HG02623 (cell line): ENCODE measurements at regions not wholly inside any gene's neighbourhood (a gene's known extent, or its start where the extent isn't known, plus 50 kb on each side); places are given as distances from the start of the nearest gene placed in this dataset.

Experiments
- ATAC-seq: cut with Tn5 transposase; IDR thresholded peaks from one replicate; pipeline ENCODE4 v1.9.1; 2021; ENCODE audit warnings: moderate library complexity; ENCODE audit not compliant: unreplicated experiment

- ATAC-seq = no peak
Measured at GRCh38 chr20:50339466-50339901, 148.9 kb downstream of the CEBPB start.

GRCh38 chr20:50340541-50340940 is 149.9 kb downstream of the CEBPB start:
- ATAC-seq = no peak

- ATAC-seq = no peak
Measured at GRCh38 chr20:50341050-50341449, 150.4 kb downstream of the CEBPB start.

GRCh38 chr20:50341880-50342637 is 151.4 kb downstream of the CEBPB start:
- no peak for ATAC-seq

GRCh38 chr20:50342638-50343102 is 152.0 kb downstream of the CEBPB start:
- no peak for ATAC-seq

GRCh38 chr20:50343125-50343489 is 152.5 kb downstream of the CEBPB start:
- ATAC-seq = no peak

GRCh38 chr20:50343490-50344179 is 153.0 kb downstream of the CEBPB start:
- ATAC-seq = no peak

GRCh38 chr20:50344232-50345071 is 153.8 kb downstream of the CEBPB start:
- ATAC-seq = no peak

- no peak for ATAC-seq
Measured at GRCh38 chr20:50345712-50346373, 155.2 kb downstream of the CEBPB start.

GRCh38 chr20:50346374-50347283 is 156.0 kb downstream of the CEBPB start:
- no peak for ATAC-seq

- no peak for ATAC-seq
Measured at GRCh38 chr20:50347284-50348063, 156.8 kb downstream of the CEBPB start.

- no peak for ATAC-seq
Measured at GRCh38 chr20:50348096-50348495, 157.5 kb downstream of the CEBPB start.

- no peak for ATAC-seq
Measured at GRCh38 chr20:50350510-50351249, 159.5 kb upstream of the PTPN1 start.

GRCh38 chr20:50351541-50351940 is 158.6 kb upstream of the PTPN1 start:
- ATAC-seq = no peak

- no peak for ATAC-seq
Measured at GRCh38 chr20:50353289-50353961, 156.8 kb upstream of the PTPN1 start.

- ATAC-seq = no peak
Measured at GRCh38 chr20:50354721-50355589, 155.2 kb upstream of the PTPN1 start.
